HT1080 (cell line): ENCODE measurements at regions not wholly inside any gene's neighbourhood (a gene's known extent, or its start where the extent isn't known, plus 50 kb on each side); places are given as distances from the start of the nearest gene placed in this dataset.

ENCODE experiments used
- DNase-seq: peaks from one replicate; pipeline ENCODE4 v3.0.0-alpha.2; 2015; ENCODE audit warnings: low read depth

- peak; percentile 87 for DNase-seq
These were observed 379.1 kb downstream of the SUCLA2 start for GRCh38 chr13:47621931-47622330.

DNA sequence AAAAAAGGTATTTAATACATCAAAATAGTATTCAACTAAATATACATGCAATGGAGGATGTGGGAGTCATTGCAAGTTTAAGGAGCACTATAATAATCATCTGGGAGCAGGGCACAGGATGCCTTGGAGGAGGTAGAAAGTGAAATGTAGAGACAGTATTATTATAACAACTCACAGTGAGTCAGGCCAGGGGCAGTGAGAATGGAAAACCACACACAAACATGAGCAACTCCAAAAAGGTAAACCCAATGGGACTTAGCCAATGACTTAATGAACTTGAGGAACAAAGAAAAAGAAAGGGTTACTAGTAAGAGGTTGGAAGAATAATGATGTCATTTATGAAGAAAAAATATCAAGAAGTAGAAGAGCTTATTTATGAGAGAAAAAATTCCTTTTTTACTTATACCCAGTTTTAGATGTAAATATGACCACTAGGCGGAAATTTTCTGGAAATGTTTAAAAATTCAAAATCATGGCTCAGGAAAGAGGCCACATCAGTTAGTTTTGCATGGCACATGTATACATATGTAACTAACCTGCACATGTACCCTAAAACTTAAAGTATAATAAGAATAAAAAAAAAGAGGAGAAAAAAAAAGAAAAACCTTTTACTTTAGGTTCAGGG lies 389.3 kb downstream of the SUCLA2 start:
- peak; percentile 85 for DNase-seq

- no peak for DNase-seq
These were observed 390.4 kb downstream of the SUCLA2 start for GRCh38 chr13:47610687-47611086.

GRCh38 chr13:47603365-47603764 lies 397.7 kb downstream of the SUCLA2 start:
- no peak for DNase-seq

DNA sequence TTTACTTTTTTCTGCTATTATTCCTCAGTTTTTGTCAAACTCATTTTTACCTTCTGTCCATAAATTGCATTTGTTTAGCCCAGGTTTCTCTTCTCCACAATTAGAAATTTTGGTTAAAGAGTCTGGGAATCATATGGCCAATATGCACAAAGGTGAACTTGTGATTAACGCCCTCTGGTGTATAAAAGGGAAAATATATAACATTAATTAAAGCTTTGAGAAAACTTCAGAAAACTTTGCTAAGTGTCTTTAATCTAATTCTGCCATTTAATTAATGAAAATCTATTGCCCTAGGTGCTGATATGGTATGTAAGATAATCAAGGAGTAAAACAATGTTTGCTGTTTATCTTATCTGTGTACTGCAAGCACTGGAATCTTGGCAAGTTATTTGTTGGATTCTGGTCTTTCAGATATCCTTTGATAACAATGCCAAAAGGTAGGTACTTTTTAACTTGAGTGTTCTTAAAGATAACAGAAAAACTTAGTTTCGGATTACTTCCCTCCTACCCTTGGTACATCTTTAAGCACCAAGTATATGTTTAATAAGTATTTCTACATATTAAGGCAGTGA lies 402.6 kb downstream of the SUCLA2 start:
- no peak for DNase-seq

GRCh38 chr13:47594833-47595232 lies 406.2 kb downstream of the SUCLA2 start:
- DNase-seq: peak; percentile 47

DNA sequence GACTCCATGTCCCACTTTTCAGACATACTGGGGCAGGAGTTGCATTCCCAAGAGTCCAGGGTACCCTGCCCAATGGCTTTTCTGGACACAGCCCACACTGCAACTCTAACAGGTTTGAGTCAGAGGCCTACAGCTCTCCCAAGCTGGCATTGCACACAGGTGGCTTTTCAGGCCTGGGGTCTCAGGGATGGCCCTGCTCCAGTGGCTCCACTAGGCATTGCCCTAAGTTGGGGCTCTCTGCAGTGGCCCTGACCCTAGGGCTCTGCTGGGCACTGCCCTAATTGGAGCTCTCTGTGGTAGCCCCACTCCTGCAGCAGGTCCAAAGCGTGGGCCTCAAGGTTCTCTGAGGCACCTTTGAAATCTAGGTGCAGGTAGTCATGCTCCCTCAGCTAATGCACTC lies 408.8 kb downstream of the SUCLA2 start:
- DNase-seq: no peak

DNA sequence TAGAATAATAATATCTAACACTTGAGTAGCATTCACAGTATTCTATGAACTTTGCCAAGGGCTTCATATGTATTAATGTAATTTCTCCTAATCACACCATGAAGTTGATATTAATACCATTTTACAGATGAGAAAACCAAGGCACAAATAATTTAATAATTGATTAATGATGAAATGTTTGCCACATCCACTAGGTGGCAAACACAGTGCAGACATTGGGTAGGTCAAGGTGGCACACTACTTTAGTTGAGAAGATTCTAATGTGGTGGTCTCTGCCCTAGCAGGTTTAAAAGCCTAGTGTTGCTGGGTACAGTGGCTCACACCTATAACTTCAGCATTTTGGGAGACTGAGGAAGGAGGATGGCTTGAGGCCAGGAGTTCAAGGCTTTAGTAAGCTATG lies 412.4 kb downstream of the SUCLA2 start:
- no peak for DNase-seq

DNA sequence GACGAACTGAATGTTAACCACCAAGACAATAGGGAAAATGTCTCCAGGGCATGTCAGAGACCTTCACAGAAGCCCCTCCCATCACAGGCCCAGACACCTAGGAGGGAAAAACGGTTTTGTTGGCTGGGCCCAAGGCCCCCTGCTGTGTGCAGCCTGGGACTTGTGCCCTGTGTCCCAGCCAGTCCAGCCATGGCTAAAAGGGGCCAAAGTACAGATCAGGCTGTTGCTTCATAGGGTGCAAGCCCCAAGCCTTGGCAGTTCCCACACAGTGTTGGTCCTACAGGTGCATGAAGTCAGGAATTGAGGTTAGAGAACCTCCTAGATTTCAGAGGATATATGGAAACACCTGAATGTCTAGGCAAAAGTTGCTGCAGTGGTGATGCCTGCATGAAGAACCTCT lies 428.7 kb downstream of the SUCLA2 start:
- no peak for DNase-seq

DNA sequence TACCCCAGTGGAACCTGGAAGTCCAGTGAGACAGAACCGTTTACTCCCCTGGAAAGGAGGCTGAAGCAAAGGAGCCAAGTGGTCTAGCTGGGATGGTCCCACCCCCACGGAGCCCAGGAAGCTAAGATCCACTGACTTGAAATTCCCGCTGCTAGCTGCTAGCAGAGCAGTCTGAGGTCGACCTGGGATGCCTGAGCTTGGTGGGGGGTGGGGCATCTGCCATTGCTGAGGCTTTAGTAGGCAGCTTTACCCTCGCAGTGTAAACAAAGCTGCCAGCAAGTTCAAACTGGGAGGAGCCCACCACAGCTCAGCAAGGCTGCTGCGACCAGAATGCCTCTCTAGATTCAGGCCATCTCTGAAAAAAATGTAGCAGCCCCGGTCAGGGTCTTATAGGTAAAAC lies 437.0 kb downstream of the SUCLA2 start:
- DNase-seq: no peak

DNA sequence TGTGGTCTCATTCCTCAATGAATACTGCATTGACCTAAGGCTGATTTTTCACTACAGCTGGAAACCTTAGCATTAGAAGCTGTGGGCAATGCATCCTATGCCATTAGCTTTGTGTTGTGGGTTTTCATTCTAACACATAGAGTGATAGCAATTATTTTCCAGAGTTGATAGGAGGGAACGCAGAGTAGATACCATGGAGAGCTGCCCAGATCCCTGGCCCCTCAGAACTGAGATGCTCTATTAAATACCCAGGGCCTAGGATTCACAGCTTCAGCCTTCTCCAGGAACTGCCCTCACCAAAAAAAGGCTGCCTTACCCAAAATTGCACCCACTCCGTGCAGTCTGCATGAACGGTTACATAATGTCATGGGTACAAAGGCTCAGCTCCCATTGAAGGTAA lies 444.4 kb downstream of the SUCLA2 start:
- no peak for DNase-seq

DNA sequence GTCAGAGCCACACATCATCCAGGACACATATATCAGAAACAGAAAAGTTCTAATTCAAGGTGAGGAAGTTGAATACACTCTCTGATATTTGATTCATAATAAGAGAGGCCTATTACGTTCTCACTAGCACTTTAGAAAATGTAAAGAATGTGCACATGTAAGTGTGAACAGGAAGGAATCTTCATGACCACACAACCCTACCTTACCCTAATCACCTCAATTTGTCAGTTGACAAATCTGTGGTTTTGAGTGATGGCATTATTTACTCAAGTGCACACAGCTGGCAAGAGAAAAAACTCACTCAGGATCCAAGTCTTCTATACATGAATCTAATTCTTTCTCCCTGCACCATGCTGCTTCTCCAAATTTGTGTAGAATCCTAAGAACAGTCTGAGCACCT lies 445.8 kb downstream of the SUCLA2 start:
- DNase-seq: peak; percentile 42

DNA sequence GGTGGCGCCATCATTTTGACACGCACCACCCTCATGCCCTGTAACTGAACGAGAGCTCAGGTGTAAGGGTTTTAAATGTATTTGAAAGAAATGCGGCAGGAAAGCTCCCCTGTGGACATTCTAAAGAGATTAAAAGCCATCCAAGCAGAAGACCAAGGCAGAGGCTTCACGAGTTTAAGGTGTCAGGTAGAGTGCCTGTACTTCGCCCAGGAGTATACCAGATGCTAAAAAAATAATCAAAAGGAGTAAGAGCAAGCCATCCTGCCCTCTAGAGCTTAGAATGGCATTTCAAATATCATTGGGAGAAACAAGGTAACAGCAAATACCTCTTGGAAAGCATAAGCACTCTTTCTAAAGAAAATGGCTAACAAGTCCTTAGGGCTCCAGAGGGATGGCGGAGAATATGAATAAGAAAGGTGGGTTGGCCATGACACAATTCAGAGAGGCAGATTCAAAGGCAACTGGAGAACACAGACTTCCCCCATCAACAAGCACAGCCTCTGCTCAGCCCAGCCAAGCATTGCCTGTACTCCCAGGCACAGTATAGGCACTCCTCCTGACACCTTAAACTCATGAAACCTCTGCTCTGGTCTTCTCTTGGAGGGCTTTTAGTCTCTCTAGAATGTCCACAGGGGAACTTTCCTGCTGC lies 447.6 kb downstream of the SUCLA2 start:
- DNase-seq: no peak

DNA sequence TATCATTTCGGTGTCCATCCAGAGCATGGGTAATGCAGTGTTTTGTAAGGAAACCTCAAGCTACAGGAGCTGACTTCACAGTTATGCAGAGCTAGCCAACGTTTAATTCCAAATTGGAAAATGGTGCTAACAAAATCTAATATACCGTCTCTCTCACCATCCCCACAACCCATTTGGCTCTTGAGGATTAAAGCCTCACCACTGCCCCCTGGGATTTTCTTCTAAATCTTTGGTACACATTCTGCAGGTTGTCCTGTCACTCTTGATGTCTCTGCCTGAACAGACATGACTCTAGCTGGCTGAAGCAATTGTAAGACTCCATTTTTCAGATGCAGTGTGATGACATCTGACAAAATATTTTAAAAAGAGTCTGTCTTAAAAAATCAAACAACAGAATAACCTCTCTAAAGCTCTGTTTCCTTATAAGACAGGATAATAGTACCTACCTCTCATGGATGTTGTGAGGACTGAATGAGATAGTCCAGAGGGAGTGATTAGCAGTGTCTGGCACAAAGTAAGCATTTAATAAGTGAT lies 451.8 kb downstream of the SUCLA2 start:
- DNase-seq: peak; percentile 8

- DNase-seq: no peak
These were observed 452.7 kb downstream of the SUCLA2 start for GRCh38 chr13:47548294-47548840.

DNA sequence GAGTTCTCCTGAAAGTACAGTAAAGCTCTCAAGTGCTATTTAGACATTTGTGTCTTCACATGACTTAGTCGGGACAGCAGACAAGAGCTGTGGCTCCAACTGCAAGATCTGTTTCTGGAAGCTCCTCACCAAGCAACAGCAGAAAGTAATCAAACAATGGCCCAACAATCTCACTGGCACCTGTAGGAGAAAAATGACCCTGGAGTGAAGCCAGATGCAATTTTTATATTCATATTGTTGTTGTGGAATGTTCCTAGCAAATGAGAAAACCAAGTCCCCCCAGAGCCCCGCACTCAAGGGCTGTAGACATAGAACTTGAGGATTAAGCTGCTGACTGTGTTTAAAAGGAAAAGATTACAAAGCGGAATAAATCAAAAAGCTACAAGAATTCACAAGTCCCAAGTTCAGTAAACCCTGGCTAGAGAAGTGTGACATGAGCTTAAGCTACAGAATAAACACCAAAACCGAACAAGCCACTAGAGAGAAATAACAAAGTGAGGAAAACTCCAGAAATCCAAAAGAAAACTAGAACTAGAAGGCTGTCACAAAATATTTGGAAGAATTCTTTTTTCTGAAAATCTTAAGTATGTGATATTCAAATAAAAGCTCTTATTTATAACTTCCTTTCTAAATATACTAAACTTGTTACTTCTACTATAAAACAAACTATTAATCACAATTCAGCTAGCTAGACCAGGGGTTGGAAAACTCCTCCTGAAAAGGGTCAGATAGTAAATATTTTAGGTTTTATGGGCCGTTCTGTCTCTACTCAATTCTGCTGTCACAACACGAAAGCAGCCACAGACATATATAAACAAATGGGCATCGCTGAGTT lies 454.5 kb downstream of the SUCLA2 start:
- DNase-seq: no peak

DNA sequence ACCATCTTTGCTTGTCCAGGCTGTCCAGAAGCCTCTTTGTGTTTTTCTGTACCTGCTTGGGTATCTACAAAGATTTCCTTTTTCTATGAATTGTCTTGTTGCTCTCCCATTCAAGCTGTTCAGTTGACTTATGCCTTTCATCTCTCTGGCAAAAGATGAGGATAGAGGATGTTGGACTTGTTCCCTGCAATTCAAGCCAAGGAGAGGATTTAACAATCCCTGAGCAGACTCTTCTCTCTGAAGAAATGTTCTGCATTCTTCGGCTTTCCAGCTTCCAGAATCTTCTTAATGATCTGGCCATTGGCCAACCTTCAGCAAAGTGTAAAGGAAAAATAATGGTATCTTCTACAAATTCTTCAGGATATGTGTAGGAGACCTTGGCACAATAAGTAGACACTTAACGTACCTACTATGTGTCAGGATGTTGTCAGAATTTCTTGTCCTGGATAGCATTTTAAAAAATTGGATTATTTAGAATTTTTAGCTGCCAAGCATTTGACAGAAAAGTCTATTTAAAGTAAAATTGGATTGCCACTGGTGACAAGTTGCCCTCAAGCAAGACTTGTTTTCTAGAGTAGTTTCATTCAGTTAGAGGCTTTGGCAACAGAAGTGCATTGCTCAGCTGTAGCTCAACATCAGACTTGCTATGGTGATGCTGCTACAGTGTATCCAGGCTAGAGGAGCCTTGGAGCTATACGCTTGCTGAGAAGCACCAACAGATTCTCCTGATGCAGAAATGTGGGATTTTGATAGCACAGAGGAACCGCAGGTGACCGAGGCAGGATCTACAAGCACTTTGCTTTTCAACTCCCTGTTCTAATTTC lies 455.7 kb downstream of the SUCLA2 start:
- no peak for DNase-seq

DNA sequence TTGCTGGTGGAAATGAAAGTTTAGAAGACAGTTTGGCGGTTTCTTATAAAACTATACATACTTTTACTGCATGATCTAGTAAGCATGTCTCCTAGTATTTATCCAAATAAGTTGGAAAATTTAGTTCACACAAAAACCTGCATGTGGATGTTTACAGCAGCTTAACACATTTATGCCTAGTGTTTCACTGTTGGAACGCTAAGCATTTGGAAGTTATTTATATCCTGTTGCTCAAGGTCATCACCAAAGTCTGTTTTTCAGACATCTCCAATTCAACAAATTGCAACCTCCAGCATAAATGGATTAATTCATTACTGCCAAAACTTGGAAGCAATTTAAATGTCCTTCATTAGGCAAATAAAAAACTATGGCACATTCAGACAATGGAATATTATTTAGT lies 461.8 kb downstream of the SUCLA2 start:
- no peak for DNase-seq

GRCh38 chr13:47523771-47524170 lies 477.3 kb downstream of the SUCLA2 start:
- no peak for DNase-seq

- no peak for DNase-seq
These were observed 479.1 kb downstream of the SUCLA2 start for GRCh38 chr13:47521890-47522487.
